ENCODE measurements at regions not wholly inside any gene's neighbourhood (a gene's known extent, or its start where the extent isn't known, plus 50 kb on each side); places are given as distances from the start of the nearest gene placed in this dataset.

GRCh38 chr2:17254421-17254820 lies 263.8 kb downstream of the RAD51AP2 start:
- Histone ChIP-seq H3K9ac (no peak overlapping the region), H3K27ac (no peak overlapping the region), H3K36me3 (no peaks in the 10 kb centered on the region), H3K9me3 (ENCODE audit: low read depth) (no peaks in the 10 kb centered on the region), H3F3A (ENCODE audit: low read depth) (no peaks in the 10 kb centered on the region), H3K79me2 (ENCODE audit: low read depth) (no peaks in the 10 kb centered on the region), H3K4me2 (no peak overlapping the region), H3K4me3 (no peak overlapping the region), H3K27me3 (no peaks in the 10 kb centered on the region), H3K4me1 (no peaks in the 10 kb centered on the region), H2AFZ (replicated peaks) (no peak overlapping the region), H4K20me1 (ENCODE audit: low read depth) (no peaks in the 10 kb centered on the region)
- no peaks in the 10 kb centered on the region for H3K4me1 Mint-ChIP-seq
- H3K36me3 Mint-ChIP-seq, result no peaks in the 10 kb centered on the region
- H3K4me3 Mint-ChIP-seq, result no peak overlapping the region
- peaks cover 2% of the 10 kb centered on the region for H3K27me3 Mint-ChIP-seq (ENCODE audit: insufficient read depth, low read depth)
- TF ChIP-seq, protein P1, sequence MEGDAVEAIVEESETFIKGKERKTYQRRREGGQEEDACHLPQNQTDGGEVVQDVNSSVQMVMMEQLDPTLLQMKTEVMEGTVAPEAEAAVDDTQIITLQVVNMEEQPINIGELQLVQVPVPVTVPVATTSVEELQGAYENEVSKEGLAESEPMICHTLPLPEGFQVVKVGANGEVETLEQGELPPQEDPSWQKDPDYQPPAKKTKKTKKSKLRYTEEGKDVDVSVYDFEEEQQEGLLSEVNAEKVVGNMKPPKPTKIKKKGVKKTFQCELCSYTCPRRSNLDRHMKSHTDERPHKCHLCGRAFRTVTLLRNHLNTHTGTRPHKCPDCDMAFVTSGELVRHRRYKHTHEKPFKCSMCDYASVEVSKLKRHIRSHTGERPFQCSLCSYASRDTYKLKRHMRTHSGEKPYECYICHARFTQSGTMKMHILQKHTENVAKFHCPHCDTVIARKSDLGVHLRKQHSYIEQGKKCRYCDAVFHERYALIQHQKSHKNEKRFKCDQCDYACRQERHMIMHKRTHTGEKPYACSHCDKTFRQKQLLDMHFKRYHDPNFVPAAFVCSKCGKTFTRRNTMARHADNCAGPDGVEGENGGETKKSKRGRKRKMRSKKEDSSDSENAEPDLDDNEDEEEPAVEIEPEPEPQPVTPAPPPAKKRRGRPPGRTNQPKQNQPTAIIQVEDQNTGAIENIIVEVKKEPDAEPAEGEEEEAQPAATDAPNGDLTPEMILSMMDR (IDR thresholded peaks at IDR 0.05), result no peak
- TF ChIP-seq EZH2 (IDR thresholded peaks at IDR 0.05), result no peak
- no peak for TF ChIP-seq EZH2phosphoT487 (IDR thresholded peaks at IDR 0.05)
- H3K27ac Mint-ChIP-seq, result no peak overlapping the region
- no peak for DNase-seq (ENCODE audit: low spot score)
- no peaks in the 10 kb centered on the region for H3K9me3 Mint-ChIP-seq

DNA sequence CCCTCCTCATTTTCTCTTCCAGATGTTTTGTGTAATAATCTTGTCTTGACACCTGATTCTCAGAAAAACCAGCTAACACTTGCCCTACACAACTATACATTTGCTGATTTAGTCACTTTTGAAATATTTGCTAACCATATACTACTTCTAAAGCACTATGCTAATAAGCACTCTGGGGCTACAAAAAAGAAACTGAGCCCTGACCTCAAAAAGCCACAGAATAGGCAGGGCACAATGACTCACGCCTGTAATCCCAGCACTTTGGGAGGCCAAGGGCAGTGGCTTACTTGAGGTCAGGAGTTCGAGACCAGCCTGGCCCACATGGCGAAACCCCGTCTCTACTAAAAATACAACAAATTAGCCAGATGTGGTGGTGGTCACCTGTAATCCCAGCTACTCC lies 266.0 kb downstream of the RAD51AP2 start:
- H3K9me3 Mint-ChIP-seq, result no peaks in the 10 kb centered on the region
- Histone ChIP-seq H3K9me3 (ENCODE audit: low read depth) (no peaks in the 10 kb centered on the region), H3K27me3 (no peaks in the 10 kb centered on the region), H3F3A (ENCODE audit: low read depth) (no peaks in the 10 kb centered on the region), H3K4me1 (no peaks in the 10 kb centered on the region), H2AFZ (replicated peaks) (no peak overlapping the region), H3K27ac (no peak overlapping the region), H3K4me3 (no peak overlapping the region), H3K9ac (no peak overlapping the region), H3K79me2 (ENCODE audit: low read depth) (no peaks in the 10 kb centered on the region), H3K4me2 (no peak overlapping the region), H3K36me3 (no peaks in the 10 kb centered on the region), H4K20me1 (ENCODE audit: low read depth) (no peaks in the 10 kb centered on the region)
- no peak overlapping the region for H3K4me3 Mint-ChIP-seq
- no peaks in the 10 kb centered on the region for H3K4me1 Mint-ChIP-seq
- TF ChIP-seq, protein P1 (IDR thresholded peaks at IDR 0.05), result no peak
- TF ChIP-seq EZH2 (IDR thresholded peaks at IDR 0.05) (no peak), EZH2phosphoT487 (IDR thresholded peaks at IDR 0.05) (no peak)
- no peaks in the 10 kb centered on the region for H3K36me3 Mint-ChIP-seq
- DNase-seq (ENCODE audit: low spot score), result no peak
- no peak overlapping the region for H3K27ac Mint-ChIP-seq
- H3K27me3 Mint-ChIP-seq (ENCODE audit: insufficient read depth, low read depth), result peaks cover 2% of the 10 kb centered on the region

DNA sequence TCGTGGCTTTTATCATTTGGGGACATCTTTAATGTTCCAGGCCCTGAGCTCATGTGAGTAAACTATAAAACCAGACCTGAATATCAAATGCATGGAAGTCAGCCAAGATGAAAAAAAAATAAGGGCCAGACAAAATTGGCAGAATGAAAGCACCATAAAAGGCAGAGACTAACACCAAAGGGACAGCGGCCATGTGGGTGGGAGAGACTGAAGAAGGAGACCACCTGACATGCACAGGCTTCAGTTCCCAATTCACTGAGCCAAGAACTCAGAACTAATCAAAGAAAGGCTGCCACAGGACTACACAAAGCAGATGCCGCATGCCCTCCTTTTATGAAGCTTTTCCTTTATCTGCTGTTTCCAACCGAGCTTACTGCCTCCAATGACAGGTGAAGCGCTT lies 267.1 kb downstream of the RAD51AP2 start:
- H3K9ac ChIP-seq, result no peak overlapping the region
- TF ChIP-seq EZH2 (IDR thresholded peaks at IDR 0.05) (no peak), EZH2phosphoT487 (IDR thresholded peaks at IDR 0.05) (no peak)
- TF ChIP-seq, protein P1 (IDR thresholded peaks at IDR 0.05), result no peak
- H3K4me2 ChIP-seq, result no peak overlapping the region
- no peaks in the 10 kb centered on the region for H3K36me3 ChIP-seq
- no peaks in the 10 kb centered on the region for H3K4me1 Mint-ChIP-seq
- no peak overlapping the region for H2AFZ ChIP-seq (replicated peaks)
- no peaks in the 10 kb centered on the region for H3K79me2 ChIP-seq (ENCODE audit: low read depth)
- no peaks in the 10 kb centered on the region for H3K27me3 ChIP-seq
- no peaks in the 10 kb centered on the region for H3K9me3 Mint-ChIP-seq
- H3K4me1 ChIP-seq, result no peaks in the 10 kb centered on the region
- no peak overlapping the region for H3K27ac Mint-ChIP-seq
- H3K4me3 ChIP-seq, result no peak overlapping the region
- no peaks in the 10 kb centered on the region for H3K9me3 ChIP-seq (ENCODE audit: low read depth)
- no peaks in the 10 kb centered on the region for H3K36me3 Mint-ChIP-seq
- H3K4me3 Mint-ChIP-seq, result no peak overlapping the region
- H3K27ac ChIP-seq, result no peak overlapping the region
- no peaks in the 10 kb centered on the region for H3F3A ChIP-seq (ENCODE audit: low read depth)
- H3K27me3 Mint-ChIP-seq (ENCODE audit: insufficient read depth, low read depth), result peaks cover 2% of the 10 kb centered on the region
- no peak for DNase-seq (ENCODE audit: low spot score)
- H4K20me1 ChIP-seq (ENCODE audit: low read depth), result no peaks in the 10 kb centered on the region

Data from neural progenitor cell (in vitro differentiated cells).